ENCODE measurements at regions not wholly inside any gene's neighbourhood (a gene's known extent, or its start where the extent isn't known, plus 50 kb on each side); places are given as distances from the start of the nearest gene placed in this dataset.
A peak's percentile ranks its signal among the peaks of the same experiment; 100 is the strongest.

- Histone ChIP-seq H3K27me3 (ENCODE audit: control insufficient read depth in 3 of 3, insufficient read depth in 3 of 3, low read length in 2 of 3) (no peaks in the 10 kb centered on the region), H3K4me1 (ENCODE audit: control insufficient read depth in 5 of 5, insufficient read depth in 5 of 5, low read length in 5 of 5) (peaks cover 0 to 5% (median 0%) of the 10 kb centered on the region in 5 donors), H3K27ac (ENCODE audit: low read depth in 1 of 2, low read length in 1 of 2) (no peak overlapping the region), H3K9ac (ENCODE audit: insufficient read depth in 1 of 2, low read length in 2 of 2) (no peak overlapping the region), H3K9me3 (ENCODE audit: control insufficient read depth in 4 of 4, insufficient read depth in 3 of 4, low read length in 3 of 4) (peaks cover 0 to 2% (median 0%) of the 10 kb centered on the region in 4 donors), H3K36me3 (ENCODE audit: control insufficient read depth in 4 of 4, insufficient read depth in 4 of 4, low read length in 4 of 4) (no peaks in the 10 kb centered on the region), H3K4me3 (no peak overlapping the region)
- no peak for TF ChIP-seq CTCF (IDR thresholded peaks at IDR 0.05; ENCODE audit: control extremely low read depth, extremely low read depth)
- DNase-seq (peak; percentile 53 to 60 (median 56)), ATAC-seq (ENCODE audit: insufficient read depth, low FRiP score) (no peak)
- 49 to 52% methylated on average over 11 of the region's 11 CpGs for WGBS, 2 donors
Measured at GRCh38 chr11:131204765-131205380, 165.5 kb upstream of the NTM start.

- TF ChIP-seq CTCF (IDR thresholded peaks at IDR 0.05; ENCODE audit: control extremely low read depth, extremely low read depth): no peak
- H3K27ac ChIP-seq (ENCODE audit: low read depth in 1 of 2, low read length in 1 of 2): no peak overlapping the region
- 77 to 92% methylated on average over 3 of the region's 3 CpGs for WGBS, 2 donors
- no peaks in the 10 kb centered on the region for H3K27me3 ChIP-seq (ENCODE audit: control insufficient read depth in 3 of 3, insufficient read depth in 3 of 3, low read length in 2 of 3)
- H3K4me3 ChIP-seq: no peak overlapping the region
- no peaks in the 10 kb centered on the region for H3K36me3 ChIP-seq (ENCODE audit: control insufficient read depth in 4 of 4, insufficient read depth in 4 of 4, low read length in 4 of 4)
- ATAC-seq (ENCODE audit: insufficient read depth, low FRiP score) (no peak), DNase-seq (no peak)
- H3K9me3 ChIP-seq (ENCODE audit: control insufficient read depth in 4 of 4, insufficient read depth in 3 of 4, low read length in 3 of 4): peaks cover 0 to 2% (median 0%) of the 10 kb centered on the region in 4 donors
- peaks cover 0 to 5% (median 0%) of the 10 kb centered on the region in 5 donors for H3K4me1 ChIP-seq (ENCODE audit: control insufficient read depth in 5 of 5, insufficient read depth in 5 of 5, low read length in 5 of 5)
- H3K9ac ChIP-seq (ENCODE audit: insufficient read depth in 1 of 2, low read length in 2 of 2): no peak overlapping the region
Measured at GRCh38 chr11:131206671-131207070, 163.7 kb upstream of the NTM start.

- no peak overlapping the region for H3K27ac ChIP-seq (ENCODE audit: low read depth in 1 of 2, low read length in 1 of 2)
- no peak overlapping the region for H3K4me3 ChIP-seq
- peaks cover 0 to 5% (median 0%) of the 10 kb centered on the region in 5 donors for H3K4me1 ChIP-seq (ENCODE audit: control insufficient read depth in 5 of 5, insufficient read depth in 5 of 5, low read length in 5 of 5)
- WGBS, 2 donors: 90 to 95% methylated on average over 6 of the region's 6 CpGs
- no peaks in the 10 kb centered on the region for H3K27me3 ChIP-seq (ENCODE audit: control insufficient read depth in 3 of 3, insufficient read depth in 3 of 3, low read length in 2 of 3)
- H3K36me3 ChIP-seq (ENCODE audit: control insufficient read depth in 4 of 4, insufficient read depth in 4 of 4, low read length in 4 of 4): no peaks in the 10 kb centered on the region
- DNase-seq (no peak), ATAC-seq (ENCODE audit: insufficient read depth, low FRiP score) (no peak)
- TF ChIP-seq CTCF (IDR thresholded peaks at IDR 0.05; ENCODE audit: control extremely low read depth, extremely low read depth): no peak
- peaks cover 0 to 2% (median 0%) of the 10 kb centered on the region in 4 donors for H3K9me3 ChIP-seq (ENCODE audit: control insufficient read depth in 4 of 4, insufficient read depth in 3 of 4, low read length in 3 of 4)
- H3K9ac ChIP-seq (ENCODE audit: insufficient read depth in 1 of 2, low read length in 2 of 2): no peak overlapping the region
Measured at GRCh38 chr11:131207901-131208300, 162.5 kb upstream of the NTM start.
